NB4 (cell line): ENCODE measurements at regions not wholly inside any gene's neighbourhood (a gene's known extent, or its start where the extent isn't known, plus 50 kb on each side); places are given as distances from the start of the nearest gene placed in this dataset.

Experiments used
- DNase-seq: peaks from one replicate; pipeline ENCODE4 v3.0.0; 2010; ENCODE audit warnings: low read depth
- H3K4me3 ChIP-seq: one replicate; pipeline ENCODE4 v1.5.1; 2011; ENCODE audit warnings: mild to moderate bottlenecking, low read depth, low read length, moderate library complexity
- MYC ChIP-seq: IDR thresholded peaks from 2 replicates; pipeline ENCODE4 v1.6.1; 2011; ENCODE audit warnings: low read depth, low read length
- POLR2A ChIP-seq: IDR thresholded peaks from 2 replicates; pipeline ENCODE4 v1.6.1; 2011; ENCODE audit warnings: mild to moderate bottlenecking; ENCODE audit not compliant: insufficient read length; ENCODE audit errors: extremely low read depth
- TF ChIP-seq, protein P1 (sequence below): IDR thresholded peaks from one replicate; pipeline ENCODE4 v1.5.1; 2012; ENCODE audit warnings: low read depth, low read length
- TF ChIP-seq, protein P2 (sequence below): IDR thresholded peaks from 2 replicates; pipeline ENCODE4 v1.6.1; 2011; ENCODE audit warnings: low read depth, low read length

DNA sequence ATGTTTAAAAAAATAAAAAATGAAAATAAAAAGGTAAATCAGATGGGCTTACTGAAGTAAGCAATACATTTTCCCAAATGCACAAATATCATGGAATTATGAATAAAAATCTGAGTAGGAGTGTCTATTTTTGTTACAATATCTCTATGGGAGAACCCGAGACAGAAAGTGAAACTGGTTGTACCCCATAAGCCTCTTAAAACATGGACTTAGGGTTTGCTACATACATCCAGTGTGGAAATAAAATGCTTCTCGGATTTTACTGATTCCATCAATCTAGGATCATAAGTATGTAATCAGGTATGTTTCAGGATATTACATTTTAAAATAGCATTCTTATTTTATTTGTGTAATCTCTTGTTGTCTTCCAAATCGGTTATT, 177.8 kb upstream of the CDIN1 start:
- TF ChIP-seq MYC (no peak), POLR2A (no peak)
- TF ChIP-seq, protein P1, sequence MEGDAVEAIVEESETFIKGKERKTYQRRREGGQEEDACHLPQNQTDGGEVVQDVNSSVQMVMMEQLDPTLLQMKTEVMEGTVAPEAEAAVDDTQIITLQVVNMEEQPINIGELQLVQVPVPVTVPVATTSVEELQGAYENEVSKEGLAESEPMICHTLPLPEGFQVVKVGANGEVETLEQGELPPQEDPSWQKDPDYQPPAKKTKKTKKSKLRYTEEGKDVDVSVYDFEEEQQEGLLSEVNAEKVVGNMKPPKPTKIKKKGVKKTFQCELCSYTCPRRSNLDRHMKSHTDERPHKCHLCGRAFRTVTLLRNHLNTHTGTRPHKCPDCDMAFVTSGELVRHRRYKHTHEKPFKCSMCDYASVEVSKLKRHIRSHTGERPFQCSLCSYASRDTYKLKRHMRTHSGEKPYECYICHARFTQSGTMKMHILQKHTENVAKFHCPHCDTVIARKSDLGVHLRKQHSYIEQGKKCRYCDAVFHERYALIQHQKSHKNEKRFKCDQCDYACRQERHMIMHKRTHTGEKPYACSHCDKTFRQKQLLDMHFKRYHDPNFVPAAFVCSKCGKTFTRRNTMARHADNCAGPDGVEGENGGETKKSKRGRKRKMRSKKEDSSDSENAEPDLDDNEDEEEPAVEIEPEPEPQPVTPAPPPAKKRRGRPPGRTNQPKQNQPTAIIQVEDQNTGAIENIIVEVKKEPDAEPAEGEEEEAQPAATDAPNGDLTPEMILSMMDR = no peak
- TF ChIP-seq, protein P2, sequence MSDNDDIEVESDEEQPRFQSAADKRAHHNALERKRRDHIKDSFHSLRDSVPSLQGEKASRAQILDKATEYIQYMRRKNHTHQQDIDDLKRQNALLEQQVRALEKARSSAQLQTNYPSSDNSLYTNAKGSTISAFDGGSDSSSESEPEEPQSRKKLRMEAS = no peak

DNA sequence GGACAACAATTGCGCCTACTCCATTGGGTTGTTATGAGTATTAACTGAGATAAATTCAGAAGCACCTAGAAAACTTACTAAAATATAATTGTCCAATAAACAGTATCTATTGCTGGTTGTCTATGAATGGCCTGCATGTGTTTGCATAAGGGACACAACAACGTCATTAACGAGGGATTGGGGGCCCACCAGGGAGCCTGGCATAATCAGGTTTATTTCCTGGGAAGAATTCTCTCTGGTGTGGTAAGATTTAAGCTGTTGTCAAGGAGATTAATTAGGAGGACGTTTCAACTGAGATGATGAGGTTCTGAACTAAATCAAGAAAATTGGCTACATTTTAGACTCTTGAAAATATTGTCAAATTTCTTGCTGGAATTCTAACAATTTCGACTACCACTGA, 176.1 kb upstream of the CDIN1 start:
- no peak for DNase-seq
- H3K4me3 ChIP-seq = no peak overlapping the region
- TF ChIP-seq, protein P2 = no peak

More for the DNA sequence above, 177.8 kb upstream of the CDIN1 start:
- H3K4me3 ChIP-seq = peak overlapping the region; percentile 21
- DNase-seq = no peak

- no peak overlapping the region for H3K4me3 ChIP-seq
- no peak for DNase-seq
- TF ChIP-seq, protein P1 = no peak
- TF ChIP-seq MYC = no peak
- TF ChIP-seq, protein P2 = no peak
- no peak for TF ChIP-seq POLR2A
Observed at GRCh38 chr15:36406366-36406765, 173.1 kb upstream of the CDIN1 start.

DNA sequence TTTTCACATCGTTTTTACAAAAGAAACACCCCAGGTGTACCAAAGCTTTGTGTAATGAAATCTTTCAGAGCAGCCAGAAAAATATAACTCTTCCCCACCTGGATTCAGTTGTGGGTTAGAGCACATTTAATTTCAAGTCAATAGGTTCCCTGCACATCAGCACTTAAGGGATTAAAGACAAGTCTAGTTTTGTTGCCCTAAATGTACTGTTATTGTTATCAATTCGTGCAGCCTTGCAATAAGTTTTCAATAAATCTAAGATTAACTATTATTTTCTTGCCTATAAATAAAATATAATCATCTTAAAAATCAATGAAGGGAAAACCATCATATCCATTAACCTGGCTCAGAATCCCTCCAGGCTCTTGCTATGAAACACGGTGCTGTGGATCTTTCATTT, 172.5 kb upstream of the CDIN1 start:
- no peak overlapping the region for H3K4me3 ChIP-seq
- TF ChIP-seq, protein P1 = no peak
- TF ChIP-seq POLR2A (no peak), MYC (no peak)
- TF ChIP-seq, protein P2 = no peak
- no peak for DNase-seq

- no peak for DNase-seq
- TF ChIP-seq, protein P2 = no peak
- TF ChIP-seq, protein P1 = no peak
- TF ChIP-seq MYC = no peak
- no peak for TF ChIP-seq POLR2A
Observed at GRCh38 chr15:36407647-36408046, 171.8 kb upstream of the CDIN1 start.

DNA sequence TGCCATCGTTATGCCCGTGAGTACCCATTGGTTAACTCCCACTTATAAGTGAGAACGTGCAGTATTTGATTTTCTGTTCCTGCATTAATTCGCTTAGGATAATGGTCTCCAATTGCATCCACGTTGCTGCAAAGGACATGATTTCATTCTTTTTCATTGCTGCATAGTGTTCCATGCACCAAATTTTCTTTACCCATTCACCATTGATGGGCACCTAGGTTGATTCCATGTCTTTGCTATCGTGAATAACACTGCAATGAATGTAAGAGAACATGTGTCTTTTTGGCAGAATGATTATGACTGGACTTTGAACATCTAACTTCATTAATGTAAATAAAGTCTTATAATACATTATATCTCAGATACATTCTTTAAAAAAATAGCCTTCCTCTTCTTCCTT, 169.6 kb upstream of the CDIN1 start:
- no peak overlapping the region for H3K4me3 ChIP-seq
- TF ChIP-seq MYC (no peak), POLR2A (no peak)
- TF ChIP-seq, protein P1 = no peak
- TF ChIP-seq, protein P2 = no peak
- no peak for DNase-seq

More at GRCh38 chr15:36407647-36408046, 171.8 kb upstream of the CDIN1 start:
- no peak overlapping the region for H3K4me3 ChIP-seq
